Activated CD4-positive, alpha-beta T cell treated with anti-CD3 and anti-CD28 coated beads, Interleukin-2, amount 10 ng/mL, durations not matched to agents 24 days and 14 days (primary cell): ENCODE measurements at regions not wholly inside any gene's neighbourhood (a gene's known extent, or its start where the extent isn't known, plus 50 kb on each side); places are given as distances from the start of the nearest gene placed in this dataset.

Experiments
- DNase-seq: peaks from one replicate; pipeline ENCODE4 v3.0.0; 2022
- H3K27ac Mint-ChIP-seq: one replicate; pipeline ENCODE4 v1.8.0; 2022; ENCODE audit warnings: mild to moderate bottlenecking, mixed read lengths
- H3K27me3 Mint-ChIP-seq: one replicate; pipeline ENCODE4 v1.8.0; 2022; ENCODE audit warnings: mixed read lengths
- H3K36me3 Mint-ChIP-seq: one replicate; pipeline ENCODE4 v1.8.0; 2022; ENCODE audit warnings: low read depth, mild to moderate bottlenecking, mixed read lengths
- H3K4me1 Mint-ChIP-seq: one replicate; pipeline ENCODE4 v1.8.0; 2021; ENCODE audit warnings: mixed read lengths
- H3K4me3 Mint-ChIP-seq: one replicate; pipeline ENCODE4 v1.8.0; 2022; ENCODE audit warnings: mild to moderate bottlenecking, moderate library complexity, mixed read lengths
- H3K9me3 Mint-ChIP-seq: one replicate; pipeline ENCODE4 v1.8.0; 2021; ENCODE audit warnings: mixed read lengths
- intact Hi-C: fragments of 100-400 bp; cut with micrococcal nuclease; formaldehyde crosslinking; loops from one replicate; pipeline ENCODE4 v1.15.1; 2023

GRCh38 chr9:115386963-115387770, 269.2 kb upstream of the TNC start:
- H3K9me3 Mint-ChIP-seq = peaks cover 3% of the 10 kb centered on the region
- no peak overlapping the region for H3K4me3 Mint-ChIP-seq
- intact Hi-C loops = no loop called here
- no peak overlapping the region for H3K27ac Mint-ChIP-seq
- DNase-seq = no peak
- no peaks in the 10 kb centered on the region for H3K36me3 Mint-ChIP-seq
- H3K4me1 Mint-ChIP-seq = no peaks in the 10 kb centered on the region
- H3K27me3 Mint-ChIP-seq = no peaks in the 10 kb centered on the region

GRCh38 chr9:115391168-115391825, 273.3 kb upstream of the TNC start:
- intact Hi-C loops = no loop called here

GRCh38 chr9:115393976-115394775, 276.2 kb upstream of the TNC start:
- Mint-ChIP-seq H3K36me3 (no peaks in the 10 kb centered on the region), H3K27ac (no peak overlapping the region), H3K27me3 (no peaks in the 10 kb centered on the region), H3K9me3 (no peaks in the 10 kb centered on the region), H3K4me3 (no peak overlapping the region), H3K4me1 (peaks cover 3% of the 10 kb centered on the region)
- DNase-seq = no peak
- intact Hi-C loops = loop anchor here (1.0 kb wide), 1 partner anchor 41 kb away; no protein-coding TSS in a partner anchor

More at GRCh38 chr9:115391168-115391825, 273.3 kb upstream of the TNC start:
- Mint-ChIP-seq H3K36me3 (no peaks in the 10 kb centered on the region), H3K9me3 (no peaks in the 10 kb centered on the region), H3K27ac (no peak overlapping the region), H3K4me3 (no peak overlapping the region), H3K27me3 (no peaks in the 10 kb centered on the region), H3K4me1 (peaks cover 3% of the 10 kb centered on the region)
- no peak for DNase-seq

- H3K27ac Mint-ChIP-seq = no peak overlapping the region
- no peaks in the 10 kb centered on the region for H3K9me3 Mint-ChIP-seq
- no peaks in the 10 kb centered on the region for H3K36me3 Mint-ChIP-seq
- peaks cover 3% of the 10 kb centered on the region for H3K4me1 Mint-ChIP-seq
- no peak for DNase-seq
- H3K4me3 Mint-ChIP-seq = no peak overlapping the region
- intact Hi-C loops = no loop called here
- no peaks in the 10 kb centered on the region for H3K27me3 Mint-ChIP-seq
Observed at GRCh38 chr9:115395511-115396021, 277.6 kb upstream of the TNC start.

GRCh38 chr9:115396071-115396529, 278.1 kb upstream of the TNC start:
- no peak overlapping the region for H3K4me3 Mint-ChIP-seq
- intact Hi-C loops = no loop called here
- no peaks in the 10 kb centered on the region for H3K27me3 Mint-ChIP-seq
- no peak for DNase-seq
- H3K27ac Mint-ChIP-seq = no peak overlapping the region
- peaks cover 3% of the 10 kb centered on the region for H3K4me1 Mint-ChIP-seq
- no peaks in the 10 kb centered on the region for H3K9me3 Mint-ChIP-seq
- no peaks in the 10 kb centered on the region for H3K36me3 Mint-ChIP-seq

GRCh38 chr9:115397591-115398312, 279.8 kb upstream of the TNC start:
- H3K27me3 Mint-ChIP-seq = no peaks in the 10 kb centered on the region
- peaks cover 3% of the 10 kb centered on the region for H3K4me1 Mint-ChIP-seq
- H3K27ac Mint-ChIP-seq = no peak overlapping the region
- no peaks in the 10 kb centered on the region for H3K36me3 Mint-ChIP-seq
- no peak for DNase-seq
- no peak overlapping the region for H3K4me3 Mint-ChIP-seq
- intact Hi-C loops = no loop called here
- H3K9me3 Mint-ChIP-seq = no peaks in the 10 kb centered on the region

- H3K27ac Mint-ChIP-seq = no peak overlapping the region
- H3K9me3 Mint-ChIP-seq = no peaks in the 10 kb centered on the region
- no peak overlapping the region for H3K4me3 Mint-ChIP-seq
- H3K27me3 Mint-ChIP-seq = no peaks in the 10 kb centered on the region
- DNase-seq = no peak
- intact Hi-C loops = no loop called here
- H3K4me1 Mint-ChIP-seq = peaks cover 3% of the 10 kb centered on the region
- no peaks in the 10 kb centered on the region for H3K36me3 Mint-ChIP-seq
Observed at GRCh38 chr9:115398313-115398650, 280.3 kb upstream of the TNC start.

- H3K4me1 Mint-ChIP-seq = peaks cover 3% of the 10 kb centered on the region
- H3K4me3 Mint-ChIP-seq = no peak overlapping the region
- DNase-seq = no peak
- H3K36me3 Mint-ChIP-seq = no peaks in the 10 kb centered on the region
- H3K27ac Mint-ChIP-seq = no peak overlapping the region
- no peaks in the 10 kb centered on the region for H3K9me3 Mint-ChIP-seq
- intact Hi-C loops = no loop called here
- no peaks in the 10 kb centered on the region for H3K27me3 Mint-ChIP-seq
Observed at GRCh38 chr9:115398996-115399395, 281.0 kb upstream of the TNC start.

- DNase-seq = no peak
- intact Hi-C loops = no loop called here
- H3K4me1 Mint-ChIP-seq = peaks cover 3% of the 10 kb centered on the region
- H3K27ac Mint-ChIP-seq = no peak overlapping the region
- H3K9me3 Mint-ChIP-seq = no peaks in the 10 kb centered on the region
- no peaks in the 10 kb centered on the region for H3K27me3 Mint-ChIP-seq
- H3K4me3 Mint-ChIP-seq = no peak overlapping the region
- H3K36me3 Mint-ChIP-seq = no peaks in the 10 kb centered on the region
Observed at GRCh38 chr9:115400796-115401195, 282.8 kb upstream of the TNC start.

GRCh38 chr9:115401756-115402327, 283.9 kb upstream of the TNC start:
- intact Hi-C loops = no loop called here
- H3K9me3 Mint-ChIP-seq = no peaks in the 10 kb centered on the region
- H3K27me3 Mint-ChIP-seq = no peaks in the 10 kb centered on the region

GRCh38 chr9:115403753-115404152, 285.8 kb upstream of the TNC start:
- no peak for DNase-seq
- intact Hi-C loops = no loop called here
- no peaks in the 10 kb centered on the region for H3K9me3 Mint-ChIP-seq
- H3K27ac Mint-ChIP-seq = no peak overlapping the region
- no peak overlapping the region for H3K4me3 Mint-ChIP-seq
- H3K36me3 Mint-ChIP-seq = no peaks in the 10 kb centered on the region
- no peaks in the 10 kb centered on the region for H3K4me1 Mint-ChIP-seq
- no peaks in the 10 kb centered on the region for H3K27me3 Mint-ChIP-seq

More at GRCh38 chr9:115401756-115402327, 283.9 kb upstream of the TNC start:
- Mint-ChIP-seq H3K36me3 (no peaks in the 10 kb centered on the region), H3K27ac (no peak overlapping the region), H3K4me3 (no peak overlapping the region), H3K4me1 (no peaks in the 10 kb centered on the region)
- DNase-seq = no peak

- no peak for DNase-seq
- Mint-ChIP-seq H3K9me3 (no peaks in the 10 kb centered on the region), H3K4me1 (no peaks in the 10 kb centered on the region), H3K4me3 (no peak overlapping the region), H3K36me3 (no peaks in the 10 kb centered on the region), H3K27ac (no peak overlapping the region), H3K27me3 (no peaks in the 10 kb centered on the region)
- intact Hi-C loops = no loop called here
Observed at GRCh38 chr9:115404311-115404710, 286.4 kb upstream of the TNC start.

GRCh38 chr9:115411516-115411915, 293.6 kb upstream of the TNC start:
- Mint-ChIP-seq H3K9me3 (peaks cover 3% of the 10 kb centered on the region), H3K36me3 (no peaks in the 10 kb centered on the region), H3K4me3 (no peak overlapping the region), H3K4me1 (peaks cover 2% of the 10 kb centered on the region), H3K27ac (no peak overlapping the region), H3K27me3 (peaks cover 2% of the 10 kb centered on the region)
- intact Hi-C loops = no loop called here
- DNase-seq = no peak
